ENCODE measurements at regions not wholly inside any gene's neighbourhood (a gene's known extent, or its start where the extent isn't known, plus 50 kb on each side); places are given as distances from the start of the nearest gene placed in this dataset.

- H3K4me1 ChIP-seq (ENCODE audit: insufficient read depth, low read length, poor library complexity, severe bottlenecking) = no peaks in the 10 kb centered on the region
- no peak for TF ChIP-seq EZH2phosphoT487 (IDR thresholded peaks at IDR 0.05; ENCODE audit: borderline replicate concordance, low read depth, low read length)
- TF ChIP-seq CTCF (conservative IDR thresholded peaks at IDR 0.05; ENCODE audit: low read length) = no peak
- H3K9me3 ChIP-seq (ENCODE audit: low read length) = no peaks in the 10 kb centered on the region
- H3K4me2 ChIP-seq (ENCODE audit: low read length) = no peak overlapping the region
- intact Hi-C loops (cut with micrococcal nuclease; ENCODE audit: unreplicated experiment) = no loop called here
- no peak for DNase-seq (ENCODE audit: low spot score)
- no peaks in the 10 kb centered on the region; the same call in 1 of the 2 replicates for H4K20me1 ChIP-seq (ENCODE audit: insufficient read depth, low read length)
- no peaks in the 10 kb centered on the region for H3K36me3 ChIP-seq (ENCODE audit: insufficient read depth, low read length)
- BruUV-seq (replicated peaks) = no TSS peak
- ChIA-PET CTCF (ENCODE audit: unreplicated experiment) (no interaction called here), POLR2A (no interaction called here)
- H3K9me2 ChIP-seq (ENCODE audit: insufficient read depth, low read length) = no peaks in the 10 kb centered on the region
- H2AFZ ChIP-seq (ENCODE audit: low read length) = no peak overlapping the region
- no peak overlapping the region for H3K27ac ChIP-seq (ENCODE audit: low read depth, low read length, poor library complexity, severe bottlenecking)
- no peak overlapping the region for H3K4me3 ChIP-seq (ENCODE audit: low read depth, low read length, poor library complexity, severe bottlenecking)
- no peaks in the 10 kb centered on the region for H3K79me2 ChIP-seq (ENCODE audit: insufficient read depth, low read depth, low read length)
Observed at GRCh38 chr7:46068159-46068558, 147.1 kb upstream of the IGFBP3 start.

- Histone ChIP-seq H3K9me2 (ENCODE audit: insufficient read depth, low read length) (no peaks in the 10 kb centered on the region), H3K4me2 (ENCODE audit: low read length) (no peak overlapping the region), H3K4me3 (ENCODE audit: low read depth, low read length, poor library complexity, severe bottlenecking) (no peak overlapping the region), H3K27ac (ENCODE audit: low read depth, low read length, poor library complexity, severe bottlenecking) (no peak overlapping the region), H3K9me3 (ENCODE audit: low read length) (no peaks in the 10 kb centered on the region), H4K20me1 (ENCODE audit: insufficient read depth, low read length) (no peaks in the 10 kb centered on the region), H3K79me2 (ENCODE audit: insufficient read depth, low read depth, low read length) (no peaks in the 10 kb centered on the region), H3K36me3 (ENCODE audit: insufficient read depth, low read length) (no peaks in the 10 kb centered on the region), H3K4me1 (ENCODE audit: insufficient read depth, low read length, poor library complexity, severe bottlenecking) (no peaks in the 10 kb centered on the region), H2AFZ (ENCODE audit: low read length) (no peak overlapping the region)
- intact Hi-C loops (cut with micrococcal nuclease; ENCODE audit: unreplicated experiment) = no loop called here
- BruUV-seq (replicated peaks) = no TSS peak
- CTCF ChIA-PET (ENCODE audit: unreplicated experiment) = no interaction called here
- TF ChIP-seq EZH2phosphoT487 (IDR thresholded peaks at IDR 0.05; ENCODE audit: borderline replicate concordance, low read depth, low read length) (no peak), CTCF (conservative IDR thresholded peaks at IDR 0.05; ENCODE audit: low read length) (no peak)
- DNase-seq (ENCODE audit: low spot score) = no peak
- POLR2A ChIA-PET = no interaction called here
Observed at GRCh38 chr7:46059308-46060020, 138.4 kb upstream of the IGFBP3 start.

GRCh38 chr7:46058086-46058823 is 137.2 kb upstream of the IGFBP3 start:
- H3K27ac ChIP-seq (ENCODE audit: low read depth, low read length, poor library complexity, severe bottlenecking) = no peak overlapping the region
- POLR2A ChIA-PET = interaction anchor here (0.6 to 1.0 kb wide), 2 partner anchors 13 to 407 kb away, joined by 3 read pairs; no protein-coding TSS in a partner anchor
- no peaks in the 10 kb centered on the region for H4K20me1 ChIP-seq (ENCODE audit: insufficient read depth, low read length)
- H3K36me3 ChIP-seq (ENCODE audit: insufficient read depth, low read length) = no peaks in the 10 kb centered on the region
- TF ChIP-seq CTCF (conservative IDR thresholded peaks at IDR 0.05; ENCODE audit: low read length) (no peak), EZH2phosphoT487 (IDR thresholded peaks at IDR 0.05; ENCODE audit: borderline replicate concordance, low read depth, low read length) (no peak)
- no peaks in the 10 kb centered on the region for H3K4me1 ChIP-seq (ENCODE audit: insufficient read depth, low read length, poor library complexity, severe bottlenecking)
- intact Hi-C loops (cut with micrococcal nuclease; ENCODE audit: unreplicated experiment) = no loop called here
- H3K79me2 ChIP-seq (ENCODE audit: insufficient read depth, low read depth, low read length) = no peaks in the 10 kb centered on the region
- no peaks in the 10 kb centered on the region for H3K9me2 ChIP-seq (ENCODE audit: insufficient read depth, low read length)
- no peak for DNase-seq (ENCODE audit: low spot score)
- no peaks in the 10 kb centered on the region for H3K9me3 ChIP-seq (ENCODE audit: low read length)
- CTCF ChIA-PET (ENCODE audit: unreplicated experiment) = no interaction called here
- no TSS peak for BruUV-seq (replicated peaks)
- no peak overlapping the region for H3K4me2 ChIP-seq (ENCODE audit: low read length)
- H2AFZ ChIP-seq (ENCODE audit: low read length) = no peak overlapping the region
- H3K4me3 ChIP-seq (ENCODE audit: low read depth, low read length, poor library complexity, severe bottlenecking) = no peak overlapping the region
